BLaER1 (cell line): ENCODE measurements at regions not wholly inside any gene's neighbourhood (a gene's known extent, or its start where the extent isn't known, plus 50 kb on each side); places are given as distances from the start of the nearest gene placed in this dataset.

Experiments
- H3K27ac ChIP-seq: shearing (Covaris generic); formaldehyde crosslinking; 2 replicates; pipeline ENCODE4 v1.8.1; 2022
- H3K27me3 ChIP-seq: shearing (Covaris generic); formaldehyde crosslinking; 2 replicates; pipeline ENCODE4 v1.8.1; 2022
- H3K36me3 ChIP-seq: shearing (Covaris generic); formaldehyde crosslinking; 2 replicates; pipeline ENCODE4 v1.8.1; 2022
- H3K4me1 ChIP-seq: shearing (Covaris generic); formaldehyde crosslinking; 2 replicates; pipeline ENCODE4 v1.8.1; 2022
- H3K4me2 ChIP-seq: shearing (Covaris generic); formaldehyde crosslinking; 2 replicates; pipeline ENCODE4 v1.8.1; 2022
- H3K4me3 ChIP-seq: shearing (Covaris generic); formaldehyde crosslinking; 2 replicates; pipeline ENCODE4 v1.8.1; 2022
- H3K9ac ChIP-seq: shearing (Covaris generic); formaldehyde crosslinking; 2 replicates; pipeline ENCODE4 v1.8.1; 2022
- H3K9me3 ChIP-seq: shearing (Covaris generic); formaldehyde crosslinking; 2 replicates; pipeline ENCODE4 v1.8.1; 2022
- H4K20me1 ChIP-seq: shearing (Covaris generic); formaldehyde crosslinking; 2 replicates; pipeline ENCODE4 v1.8.1; 2022
- Cebpa-rat ChIP-seq: shearing (Covaris generic); IDR thresholded peaks from 2 replicates; pipeline ENCODE4 v1.8.1; 2022

GRCh38 chr10:78820007-78820362, 248.8 kb upstream of the ZMIZ1 start:
- Histone ChIP-seq H3K4me2 (no peak overlapping the region), H4K20me1 (no peaks in the 10 kb centered on the region), H3K36me3 (no peaks in the 10 kb centered on the region), H3K4me1 (no peaks in the 10 kb centered on the region), H3K4me3 (no peak overlapping the region), H3K27ac (no peak overlapping the region), H3K9ac (no peak overlapping the region), H3K27me3 (no peaks in the 10 kb centered on the region), H3K9me3 (no peaks in the 10 kb centered on the region)
- no peak for TF ChIP-seq Cebpa-rat

GRCh38 chr10:78821052-78821451, 247.7 kb upstream of the ZMIZ1 start:
- no peaks in the 10 kb centered on the region for H3K4me1 ChIP-seq

GRCh38 chr10:78828647-78829539, 239.9 kb upstream of the ZMIZ1 start:
- TF ChIP-seq Cebpa-rat: no peak
- H3K4me2 ChIP-seq: no peak overlapping the region
- peaks cover 18% of the 10 kb centered on the region for H3K9me3 ChIP-seq
- no peak overlapping the region for H3K27ac ChIP-seq
- H3K4me1 ChIP-seq: no peaks in the 10 kb centered on the region
- H3K27me3 ChIP-seq: no peaks in the 10 kb centered on the region
- no peaks in the 10 kb centered on the region for H4K20me1 ChIP-seq
- no peak overlapping the region for H3K9ac ChIP-seq
- no peaks in the 10 kb centered on the region for H3K36me3 ChIP-seq
- no peak overlapping the region for H3K4me3 ChIP-seq

More at GRCh38 chr10:78821052-78821451, 247.7 kb upstream of the ZMIZ1 start:
- no peaks in the 10 kb centered on the region for H3K36me3 ChIP-seq
- no peak overlapping the region for H3K9ac ChIP-seq
- no peak for TF ChIP-seq Cebpa-rat
- no peaks in the 10 kb centered on the region for H4K20me1 ChIP-seq
- H3K9me3 ChIP-seq: no peaks in the 10 kb centered on the region
- no peak overlapping the region for H3K27ac ChIP-seq
- H3K4me3 ChIP-seq: no peak overlapping the region
- H3K4me2 ChIP-seq: no peak overlapping the region
- H3K27me3 ChIP-seq: no peaks in the 10 kb centered on the region

GRCh38 chr10:78829565-78829964, 239.2 kb upstream of the ZMIZ1 start:
- H4K20me1 ChIP-seq: no peaks in the 10 kb centered on the region
- no peak overlapping the region for H3K4me2 ChIP-seq
- H3K36me3 ChIP-seq: no peaks in the 10 kb centered on the region
- H3K4me1 ChIP-seq: no peaks in the 10 kb centered on the region
- H3K9ac ChIP-seq: no peak overlapping the region
- no peak overlapping the region for H3K4me3 ChIP-seq
- no peak overlapping the region for H3K27ac ChIP-seq
- H3K9me3 ChIP-seq: peaks cover 23% of the 10 kb centered on the region
- no peaks in the 10 kb centered on the region for H3K27me3 ChIP-seq
- TF ChIP-seq Cebpa-rat: no peak

GRCh38 chr10:78830062-78830975, 238.4 kb upstream of the ZMIZ1 start:
- TF ChIP-seq Cebpa-rat: no peak
- no peaks in the 10 kb centered on the region for H3K27me3 ChIP-seq
- H3K4me3 ChIP-seq: no peak overlapping the region
- H3K27ac ChIP-seq: no peak overlapping the region
- no peak overlapping the region for H3K9ac ChIP-seq
- no peaks in the 10 kb centered on the region for H4K20me1 ChIP-seq
- no peaks in the 10 kb centered on the region for H3K36me3 ChIP-seq
- H3K9me3 ChIP-seq: peaks cover 23% of the 10 kb centered on the region
- no peak overlapping the region for H3K4me2 ChIP-seq
- no peaks in the 10 kb centered on the region for H3K4me1 ChIP-seq

GRCh38 chr10:78830976-78831375, 237.8 kb upstream of the ZMIZ1 start:
- no peak overlapping the region for H3K4me2 ChIP-seq
- TF ChIP-seq Cebpa-rat: no peak
- H3K9me3 ChIP-seq: peaks cover 23% of the 10 kb centered on the region
- no peaks in the 10 kb centered on the region for H3K36me3 ChIP-seq
- H3K27ac ChIP-seq: no peak overlapping the region
- H3K4me3 ChIP-seq: no peak overlapping the region
- no peak overlapping the region for H3K9ac ChIP-seq
- no peaks in the 10 kb centered on the region for H3K27me3 ChIP-seq
- no peaks in the 10 kb centered on the region for H4K20me1 ChIP-seq
- no peaks in the 10 kb centered on the region for H3K4me1 ChIP-seq

GRCh38 chr10:78831461-78831860, 237.3 kb upstream of the ZMIZ1 start:
- Histone ChIP-seq H3K4me1 (no peaks in the 10 kb centered on the region), H3K36me3 (no peaks in the 10 kb centered on the region), H3K4me2 (no peak overlapping the region)

GRCh38 chr10:78832281-78832680, 236.5 kb upstream of the ZMIZ1 start:
- no peak overlapping the region for H3K9ac ChIP-seq
- H3K27me3 ChIP-seq: no peaks in the 10 kb centered on the region
- peaks cover 23% of the 10 kb centered on the region for H3K9me3 ChIP-seq
- H3K4me3 ChIP-seq: no peak overlapping the region
- H3K4me1 ChIP-seq: no peaks in the 10 kb centered on the region
- H3K4me2 ChIP-seq: no peak overlapping the region
- no peaks in the 10 kb centered on the region for H4K20me1 ChIP-seq
- TF ChIP-seq Cebpa-rat: no peak
- H3K36me3 ChIP-seq: no peaks in the 10 kb centered on the region
- H3K27ac ChIP-seq: no peak overlapping the region

More at GRCh38 chr10:78831461-78831860, 237.3 kb upstream of the ZMIZ1 start:
- peaks cover 23% of the 10 kb centered on the region for H3K9me3 ChIP-seq
- H3K27ac ChIP-seq: no peak overlapping the region
- H3K27me3 ChIP-seq: no peaks in the 10 kb centered on the region
- no peak for TF ChIP-seq Cebpa-rat
- H4K20me1 ChIP-seq: no peaks in the 10 kb centered on the region
- H3K9ac ChIP-seq: no peak overlapping the region
- no peak overlapping the region for H3K4me3 ChIP-seq

GRCh38 chr10:78838141-78838657, 230.6 kb upstream of the ZMIZ1 start:
- Histone ChIP-seq H3K4me3 (no peak overlapping the region), H3K27me3 (no peaks in the 10 kb centered on the region), H4K20me1 (no peaks in the 10 kb centered on the region)

More at GRCh38 chr10:78838141-78838657, 230.6 kb upstream of the ZMIZ1 start:
- H3K9ac ChIP-seq: no peak overlapping the region
- no peaks in the 10 kb centered on the region for H3K4me1 ChIP-seq
- no peak overlapping the region for H3K27ac ChIP-seq
- H3K4me2 ChIP-seq: no peak overlapping the region
- H3K36me3 ChIP-seq: no peaks in the 10 kb centered on the region
- no peak for TF ChIP-seq Cebpa-rat
- H3K9me3 ChIP-seq: peaks cover 11% of the 10 kb centered on the region
